NCI-H2196 (cell line): ENCODE measurements at regions not wholly inside any gene's neighbourhood (a gene's known extent, or its start where the extent isn't known, plus 50 kb on each side); places are given as distances from the start of the nearest gene placed in this dataset.
"Not testable (repeated sequence)": the region's sequence is repeated elsewhere in the genome, so short reads cannot be mapped to it uniquely, and the experiment has no call there.

Source experiments
- DNase-seq: peaks from one replicate; lab custom pipeline; 2025; ENCODE audit not compliant: unreplicated experiment; lab: John Stamatoyannopoulos, UW

DNA sequence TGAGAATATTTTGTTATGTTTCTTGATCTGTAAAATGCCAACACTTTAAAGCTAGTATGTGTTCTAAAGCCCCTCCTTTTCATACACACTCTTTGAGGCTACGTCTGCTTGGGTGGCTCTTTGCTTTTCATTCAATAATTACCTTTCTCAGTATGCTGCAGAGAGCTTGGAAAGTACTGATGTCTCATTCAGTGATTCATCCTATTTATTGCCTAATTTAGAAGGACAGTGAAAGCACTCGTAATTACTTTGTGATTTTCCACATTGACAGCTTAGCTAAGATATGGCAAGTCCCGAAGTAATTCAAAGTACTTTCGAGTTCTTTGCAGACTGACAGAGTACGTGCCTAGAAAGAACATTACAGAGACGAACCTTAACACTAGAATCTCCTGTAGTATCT lies 57.2 kb downstream of the BMP15 start:
- DNase-seq, result no peak

DNA sequence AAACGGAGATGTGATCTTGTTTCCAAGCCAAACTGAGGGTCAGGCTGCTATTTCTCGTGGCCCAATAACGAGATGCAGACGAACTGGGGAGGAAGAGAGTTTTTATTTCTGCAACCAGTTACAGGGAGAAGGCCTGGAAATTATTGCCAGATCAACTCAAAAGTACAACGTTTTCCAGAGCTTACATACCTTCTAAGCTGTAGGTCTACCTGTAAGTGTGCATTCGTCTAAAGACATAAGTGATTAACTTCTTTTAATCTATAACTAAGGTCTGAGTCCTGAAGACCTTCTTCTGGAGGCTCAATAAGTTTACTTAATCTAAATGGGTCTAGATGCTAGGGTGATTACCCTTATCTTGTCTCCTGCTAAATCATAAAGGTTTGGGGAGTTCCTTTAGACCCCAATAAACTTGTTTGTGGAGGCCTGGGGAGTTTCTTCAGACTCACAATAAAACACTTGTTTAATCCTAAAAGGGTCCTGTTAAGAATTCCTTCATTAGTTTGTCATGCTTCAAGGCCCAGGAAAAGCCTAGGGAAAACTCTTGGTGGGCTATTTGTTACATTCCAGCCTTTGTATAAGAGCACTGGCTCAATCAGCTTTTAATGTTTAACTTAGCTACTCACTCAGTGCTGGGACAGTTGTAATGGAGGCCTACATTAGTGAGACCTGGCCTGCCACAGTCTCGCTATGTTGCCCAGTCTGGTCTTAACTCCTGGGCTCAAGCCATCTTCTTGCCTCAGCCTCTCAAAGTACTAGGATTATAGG lies 58.5 kb downstream of the BMP15 start:
- not testable (repeated sequence) for DNase-seq

DNA sequence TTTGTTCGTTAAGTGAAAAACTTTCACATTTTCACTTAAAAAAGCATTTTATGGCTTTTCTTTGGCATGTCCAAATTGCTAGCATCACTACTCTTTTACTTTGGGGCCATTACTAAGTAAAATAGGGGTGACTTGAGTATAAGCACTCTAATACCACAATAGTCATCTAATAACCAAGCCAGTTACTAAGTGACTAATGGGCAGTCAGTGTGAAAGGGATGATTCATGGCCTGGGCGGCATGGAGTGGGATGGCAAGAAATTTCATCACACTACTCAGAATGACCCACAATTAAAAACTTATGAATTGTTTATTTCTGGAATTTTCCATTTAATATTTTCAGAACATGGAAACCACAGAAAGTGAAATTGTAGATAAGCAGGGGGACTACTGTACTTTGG lies 60.9 kb downstream of the BMP15 start:
- no peak for DNase-seq

DNA sequence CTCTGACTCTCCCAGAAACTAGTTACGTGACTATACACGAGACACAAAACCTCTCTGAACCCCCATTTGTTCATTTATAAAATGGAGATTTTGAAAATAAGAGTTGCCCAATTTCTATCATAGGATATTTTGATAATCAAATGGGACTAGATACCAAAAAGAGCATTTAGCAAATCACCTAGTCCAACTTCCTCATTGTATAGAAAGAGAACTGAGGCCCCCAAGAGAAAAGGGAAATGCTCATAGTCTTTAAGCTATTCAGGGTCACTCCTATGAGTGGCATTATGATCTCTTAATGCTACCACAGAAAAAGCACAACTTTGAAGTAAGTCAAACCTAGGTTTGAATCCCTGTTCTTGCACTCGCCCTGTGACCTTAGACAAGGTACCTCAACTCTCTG lies 62.7 kb downstream of the BMP15 start:
- no peak for DNase-seq

DNA sequence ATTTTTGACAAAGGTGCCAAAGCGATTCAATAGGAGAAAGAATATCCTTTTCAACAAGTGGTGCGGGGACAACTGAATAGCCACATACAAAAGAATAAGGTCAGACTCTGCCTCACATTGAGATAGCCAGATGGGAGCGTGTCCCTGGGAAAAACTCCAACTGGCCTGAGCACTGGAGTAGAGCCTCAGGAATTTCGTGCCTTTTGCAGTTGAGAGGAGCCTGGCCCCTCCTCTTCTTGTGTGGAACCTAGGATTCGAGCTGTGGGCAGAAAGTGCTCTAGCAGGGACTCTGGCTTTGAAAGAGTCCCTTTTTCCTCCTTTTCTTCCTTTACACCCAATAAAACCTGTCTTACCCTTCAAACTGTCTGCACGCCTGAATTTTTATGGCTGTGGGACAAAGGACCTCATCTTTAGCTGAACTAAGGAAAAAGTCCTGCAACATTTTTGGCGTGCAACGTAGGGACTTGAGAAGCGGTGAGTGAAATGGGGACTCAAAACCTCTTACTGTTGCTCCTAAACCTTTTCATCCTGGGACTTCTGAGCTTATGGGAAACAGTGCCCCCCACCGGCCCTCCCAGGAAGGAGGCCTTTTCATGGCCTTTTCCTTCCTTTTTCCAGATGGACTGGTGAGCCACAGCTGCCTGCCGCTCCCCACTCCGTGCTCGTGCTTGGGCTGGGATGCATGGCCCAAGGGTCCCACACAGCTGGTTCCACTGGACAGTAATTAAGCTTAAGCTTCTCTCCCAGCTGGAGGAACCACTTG lies 68.6 kb downstream of the BMP15 start:
- DNase-seq, result no peak

DNA sequence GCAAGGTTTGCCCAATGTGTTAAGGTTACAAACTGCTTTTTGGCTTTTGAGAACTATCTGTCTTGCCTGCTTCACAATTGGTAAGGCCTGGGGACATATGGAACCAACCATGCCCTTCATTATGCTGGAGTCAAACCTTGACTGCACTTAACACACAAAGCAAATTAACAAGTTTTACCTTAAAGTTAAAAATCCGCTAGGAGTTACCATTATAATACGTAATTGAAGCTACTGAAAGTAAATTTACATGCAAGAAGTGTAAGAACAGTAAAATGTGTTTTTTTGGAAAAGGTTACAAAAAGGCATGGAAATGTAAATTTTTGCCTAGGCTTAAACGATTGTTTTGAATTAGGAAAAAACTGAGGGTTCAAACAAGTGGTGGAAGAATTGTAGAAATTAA lies 69.7 kb downstream of the BMP15 start:
- DNase-seq, result no peak

DNA sequence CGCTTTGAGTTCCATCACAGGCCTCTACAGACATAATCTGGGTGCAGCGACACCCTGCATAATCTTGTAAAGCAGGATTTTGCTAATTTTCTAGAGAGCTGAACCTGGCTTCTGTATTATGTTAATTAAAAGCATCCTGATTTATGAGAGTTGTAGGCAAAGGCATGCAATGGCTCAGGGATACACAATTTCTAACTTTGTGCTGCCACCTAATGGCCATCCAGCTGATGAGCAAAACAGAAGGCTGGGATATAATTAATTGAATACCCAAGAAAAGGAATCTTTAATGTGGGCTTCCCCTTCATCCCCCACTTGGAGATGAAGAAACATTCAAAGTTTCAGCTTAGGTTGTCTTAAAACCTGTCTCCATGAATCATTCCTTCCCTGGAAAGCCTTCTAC lies 78.1 kb downstream of the BMP15 start:
- no peak for DNase-seq

DNA sequence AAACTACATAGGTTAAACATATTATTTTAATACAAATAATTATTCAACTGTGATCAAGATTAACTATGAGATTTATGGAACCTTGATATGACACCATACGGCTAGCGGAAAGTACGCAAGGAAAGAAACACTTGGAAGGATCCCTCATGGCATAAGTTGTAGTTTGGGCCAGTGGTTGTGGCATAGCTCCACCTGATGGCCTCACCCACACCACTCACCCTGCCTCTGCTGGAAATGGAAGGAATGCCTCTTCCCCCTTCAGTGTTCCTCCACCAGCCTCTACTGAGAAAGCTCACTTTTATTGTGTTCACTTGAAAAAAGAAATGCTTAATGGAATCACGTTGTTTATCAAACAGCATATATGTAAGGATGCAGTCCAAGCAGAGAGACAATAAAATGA lies 86.4 kb downstream of the BMP15 start:
- DNase-seq, result no peak

DNA sequence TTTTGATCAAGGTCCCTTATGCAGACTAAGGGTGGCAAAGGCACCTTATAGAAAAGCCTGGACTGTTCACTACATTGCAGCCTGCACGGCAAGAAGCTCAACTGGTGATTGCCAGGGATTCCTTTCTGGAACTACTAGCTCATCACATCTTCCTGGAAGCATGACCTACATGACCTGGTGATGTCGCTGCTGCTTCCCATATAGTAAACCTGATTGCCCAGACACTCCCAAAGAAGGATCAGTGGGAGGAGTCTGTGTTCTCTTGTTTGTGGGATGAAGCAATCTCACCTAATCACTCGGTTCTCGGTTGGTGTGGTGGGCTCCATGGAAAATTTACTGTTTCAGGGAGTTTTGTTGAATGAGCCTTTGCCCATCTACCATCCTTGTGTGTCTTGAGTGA lies 89.8 kb downstream of the BMP15 start:
- DNase-seq, result not testable (repeated sequence)

DNA sequence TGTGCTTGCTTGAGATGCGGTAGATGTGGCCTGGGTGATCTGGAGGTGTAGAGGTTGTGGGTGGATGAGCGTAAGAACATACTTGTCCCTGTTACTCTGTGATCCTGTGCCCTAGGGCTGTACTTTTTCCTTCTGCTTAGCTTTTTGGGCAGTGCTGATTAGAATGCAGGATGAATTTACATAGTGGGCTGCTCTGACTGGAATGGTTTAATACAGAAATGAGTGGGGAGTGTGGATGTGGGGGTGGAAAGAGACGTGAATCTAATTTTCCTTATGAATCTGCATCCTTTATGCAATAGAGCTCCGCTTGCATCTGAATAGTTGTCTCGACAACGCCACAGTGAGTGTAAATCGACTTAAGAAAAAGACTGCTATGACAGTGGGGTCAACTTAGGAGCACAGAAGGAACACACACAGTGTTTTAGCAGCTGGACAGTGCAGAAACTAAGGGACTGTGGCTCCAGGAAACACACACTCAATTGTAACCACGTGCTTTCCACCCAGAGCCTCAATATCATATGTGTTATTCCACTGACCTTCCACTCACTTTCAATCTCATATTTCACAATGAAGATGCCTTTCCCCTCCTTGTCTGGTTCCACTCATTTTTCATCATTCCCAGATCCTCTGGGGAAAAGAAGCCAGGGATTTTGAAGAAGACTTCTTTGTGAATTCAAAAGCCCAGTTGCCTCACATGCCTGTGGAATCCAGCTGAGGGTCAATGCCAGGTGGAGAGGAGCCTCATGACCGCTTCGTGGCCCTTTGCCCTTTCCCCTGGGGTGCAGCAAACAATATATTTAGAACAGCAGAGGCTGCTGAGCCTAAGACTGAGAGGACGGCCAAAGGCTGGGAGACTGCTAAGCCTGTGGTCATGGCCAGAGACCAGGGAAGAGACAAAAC lies 91.4 kb downstream of the BMP15 start:
- not testable (repeated sequence) for DNase-seq

DNA sequence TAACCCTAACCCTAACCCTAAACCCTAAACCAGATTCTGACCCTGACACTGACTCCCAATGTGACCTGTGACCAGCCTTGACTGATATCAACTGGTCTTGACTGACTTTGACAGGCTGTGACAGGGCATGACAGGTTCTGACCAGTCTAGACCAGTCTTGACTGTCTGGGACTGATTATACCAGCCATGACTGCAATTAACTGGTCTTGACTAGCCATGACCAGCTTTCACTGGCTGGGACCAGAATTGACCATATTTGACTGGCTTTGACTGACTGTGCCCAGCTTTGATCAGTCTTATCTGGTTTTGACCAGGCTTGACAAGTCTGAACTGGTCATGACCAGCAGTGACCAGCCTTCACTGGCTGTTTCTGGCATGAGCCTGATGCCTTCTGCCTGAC lies 95.5 kb downstream of the BMP15 start:
- DNase-seq, result no peak

DNA sequence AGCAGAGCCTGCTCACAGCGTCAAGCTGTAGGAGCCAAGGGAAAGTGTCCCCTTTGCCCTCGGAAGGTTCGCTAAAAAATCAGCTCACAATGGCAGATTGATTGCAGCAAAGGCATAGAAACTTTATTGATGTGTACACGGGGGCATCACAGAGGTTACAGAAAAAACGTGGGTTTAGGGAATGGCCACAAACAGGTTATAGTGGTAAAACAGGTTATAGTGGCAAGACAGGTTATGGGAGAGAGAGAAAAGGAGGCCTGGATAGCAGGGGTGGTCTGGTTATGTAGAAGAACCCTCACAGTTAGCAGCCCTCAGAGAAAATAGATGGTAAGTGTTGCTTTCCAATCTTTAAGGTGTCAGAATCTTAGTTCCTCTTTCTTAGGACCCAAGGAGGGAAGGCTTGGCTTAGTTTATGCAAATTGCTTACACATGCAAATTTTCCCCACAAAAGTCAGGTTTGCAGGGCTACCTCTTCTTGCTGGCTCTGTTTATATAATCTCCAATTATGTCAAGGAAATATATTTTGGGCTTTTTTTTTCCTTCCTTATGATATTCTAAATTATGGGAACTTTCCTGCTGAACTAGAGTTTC lies 113.7 kb downstream of the BMP15 start:
- DNase-seq, result no peak

DNA sequence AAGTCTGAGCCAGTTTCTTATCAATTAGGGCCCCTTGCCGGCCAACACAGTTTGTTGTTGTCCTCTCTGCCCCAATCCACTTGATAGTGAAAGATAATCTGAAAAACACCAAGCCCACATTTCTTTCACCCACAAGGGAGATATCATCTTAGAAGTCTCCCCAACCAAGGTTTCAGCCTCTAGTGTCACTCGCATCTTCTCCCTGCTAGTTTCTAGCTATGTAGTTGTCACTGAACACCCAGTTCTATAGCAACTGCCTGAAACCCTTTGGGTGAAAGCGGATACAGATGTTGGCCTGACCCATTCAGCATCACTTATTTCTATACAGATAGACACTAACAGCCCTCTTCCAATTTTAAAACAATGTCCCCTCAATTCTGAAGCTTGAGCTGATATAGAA lies 116.3 kb downstream of the BMP15 start:
- no peak for DNase-seq

DNA sequence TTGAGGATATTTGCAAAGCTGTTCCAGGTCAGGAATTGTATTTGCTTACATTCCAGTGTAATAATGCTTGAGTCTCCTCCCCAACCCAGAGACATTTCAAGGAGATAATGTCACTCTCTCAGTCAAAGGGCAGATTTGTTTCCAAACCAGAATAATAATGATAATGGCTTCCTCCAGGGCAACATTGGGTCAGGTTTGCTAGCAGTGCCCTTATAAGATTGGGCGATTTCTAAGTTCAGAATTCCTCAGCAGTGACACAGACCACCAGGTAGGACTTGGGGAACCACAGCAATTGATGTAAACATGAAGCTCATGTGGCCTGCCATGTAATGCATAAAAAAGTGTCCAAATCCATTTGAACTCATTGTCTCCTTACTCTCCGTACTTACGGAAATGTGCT lies 125.2 kb downstream of the BMP15 start:
- DNase-seq, result no peak

DNA sequence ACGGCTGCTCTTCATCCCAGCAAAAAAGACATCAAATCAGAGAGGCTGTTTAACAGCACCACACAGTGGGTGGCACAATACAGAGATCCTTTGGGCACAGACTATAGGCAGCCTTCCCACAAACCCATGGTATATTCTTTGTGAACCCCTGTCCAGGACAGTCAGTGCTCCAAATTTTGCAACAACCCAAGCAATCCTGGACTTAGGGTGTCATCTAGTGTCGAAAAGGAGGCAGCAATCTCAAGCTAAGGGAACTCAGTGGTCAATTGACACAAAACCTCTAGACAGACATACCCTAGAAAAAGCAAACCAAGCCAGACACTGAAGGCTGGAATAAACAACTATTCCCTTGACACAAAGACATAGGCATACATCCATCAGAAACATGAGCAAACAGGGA lies 137.4 kb downstream of the BMP15 start:
- no peak for DNase-seq

DNA sequence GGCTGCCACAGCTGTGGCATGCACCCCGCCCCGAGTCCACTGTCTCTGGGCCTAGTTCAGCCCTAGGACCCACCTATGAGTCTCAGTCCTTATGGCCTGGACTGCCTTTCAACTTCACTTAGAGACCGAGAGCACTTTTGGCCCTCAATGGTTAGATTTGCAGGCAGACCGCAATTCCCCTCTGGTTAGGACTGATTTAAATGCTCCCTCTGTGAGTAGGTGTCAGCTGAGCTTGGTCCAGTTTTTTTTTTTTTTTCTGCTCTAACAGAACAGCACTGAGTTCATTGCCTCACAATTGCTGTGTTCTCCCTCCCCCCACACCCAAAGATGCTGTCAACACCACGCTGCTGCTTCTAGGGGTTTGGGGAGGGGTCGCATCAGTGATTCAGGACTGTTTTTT lies 143.2 kb downstream of the BMP15 start:
- DNase-seq, result no peak

DNA sequence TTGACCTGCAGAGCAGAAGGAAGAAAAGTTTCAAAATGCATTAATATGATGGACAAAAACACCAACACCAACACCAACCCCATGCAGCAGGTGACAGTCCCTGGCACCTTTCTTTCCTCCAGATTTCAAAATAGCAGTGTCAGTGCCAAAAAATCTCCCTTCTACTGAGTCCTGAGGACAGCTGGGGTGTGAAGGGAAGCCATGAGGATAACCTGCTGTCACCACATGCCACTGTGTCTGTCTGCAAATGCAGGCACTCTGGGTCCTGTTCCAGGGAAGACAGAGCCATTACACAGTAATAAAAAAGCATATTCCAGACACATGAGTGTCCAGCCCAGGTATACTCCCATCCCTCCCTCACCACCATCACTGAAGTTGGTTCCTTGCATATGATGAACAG lies 187.5 kb downstream of the BMP15 start:
- no peak for DNase-seq

DNA sequence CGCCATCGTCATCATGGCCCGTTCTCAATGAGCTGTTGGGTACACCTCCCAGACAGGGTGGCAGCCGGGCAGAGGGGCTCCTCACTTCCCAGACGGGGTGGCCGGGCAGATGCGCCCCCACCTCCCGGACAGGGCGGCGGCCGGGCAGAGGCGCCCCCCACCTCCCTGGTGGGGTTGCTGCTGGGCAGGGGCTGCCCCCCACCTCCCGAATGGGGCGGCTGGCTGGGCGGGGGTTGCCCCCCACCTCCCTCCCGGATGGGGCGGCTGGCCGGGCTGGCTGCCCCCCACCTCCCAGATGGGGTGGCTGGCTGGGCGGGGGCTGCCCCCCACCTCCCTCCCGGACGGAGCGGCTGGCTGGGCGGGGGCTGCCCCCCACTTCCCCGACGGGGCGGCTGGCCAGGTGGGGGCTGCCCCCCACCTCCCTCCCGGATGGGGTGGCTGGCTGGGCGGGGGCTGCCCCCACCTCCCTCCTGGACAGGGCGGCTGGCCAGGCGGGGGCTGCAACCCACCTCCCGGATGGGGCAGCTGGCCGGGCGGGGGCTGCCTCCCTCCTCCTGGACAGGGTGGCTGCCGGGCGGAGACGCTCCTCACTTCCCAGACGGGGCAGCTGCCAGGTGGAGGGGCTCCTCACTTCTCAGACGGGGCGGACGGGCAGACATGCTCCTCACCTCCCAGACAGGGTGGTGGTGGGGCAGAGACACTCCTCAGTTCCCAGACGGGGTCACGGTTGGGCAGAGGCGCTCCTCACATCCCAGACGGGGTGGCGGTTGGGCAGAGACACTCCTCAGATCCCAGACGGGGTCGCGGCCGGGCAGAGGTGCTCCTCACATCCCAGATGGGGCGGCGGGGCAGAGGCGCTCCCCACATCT lies 208.8 kb downstream of the BMP15 start:
- not testable (repeated sequence) for DNase-seq

DNA sequence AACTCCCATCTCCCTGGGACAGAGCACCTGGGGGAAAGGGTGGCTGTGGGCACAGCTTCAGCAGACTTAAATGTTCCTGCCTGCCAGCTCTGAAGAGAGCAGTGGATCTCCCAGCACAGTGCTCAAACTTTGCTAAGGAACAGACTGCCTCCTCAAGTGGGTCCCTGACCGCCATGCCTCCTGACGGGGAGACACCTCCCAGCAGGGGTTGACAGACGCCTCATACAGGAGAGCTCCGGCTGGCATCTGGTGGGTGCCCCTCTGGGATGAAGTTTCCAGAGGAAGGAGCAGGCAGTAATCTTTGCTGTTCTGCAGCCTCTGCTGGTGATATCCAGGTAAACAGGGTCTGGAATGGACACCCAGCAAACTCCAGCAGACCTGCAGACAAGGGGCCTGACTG lies 206.9 kb upstream of the NUDT10 start:
- not testable (repeated sequence) for DNase-seq

DNA sequence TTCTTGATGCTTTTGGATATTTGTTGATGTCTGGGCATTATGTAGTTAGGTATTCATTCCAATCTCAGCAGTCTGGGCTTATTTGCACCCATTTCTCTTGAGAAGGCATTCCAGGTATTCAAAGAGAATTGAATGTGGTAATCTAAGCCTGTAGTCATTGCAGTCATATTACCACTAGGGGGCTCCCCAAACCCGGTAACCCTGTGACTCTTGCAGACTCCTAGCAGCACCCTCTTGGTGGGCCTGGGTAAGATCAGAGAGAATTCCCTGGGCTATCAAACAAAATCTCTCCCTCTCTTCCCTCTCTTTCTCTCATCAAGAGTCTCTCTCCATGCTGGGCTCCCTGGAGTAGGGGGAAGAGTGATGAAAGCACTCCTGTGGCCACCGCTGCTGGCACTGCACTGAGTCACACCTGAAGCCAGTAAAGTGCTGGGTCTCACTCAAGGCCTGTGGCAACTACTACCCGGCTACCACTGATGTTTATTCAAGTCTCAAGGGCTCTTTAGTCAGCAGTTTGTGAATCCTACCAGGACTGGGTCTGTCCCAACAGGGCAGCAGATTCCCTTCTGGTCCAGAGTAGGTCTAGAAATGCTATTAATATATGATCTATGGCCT lies 187.7 kb upstream of the NUDT10 start:
- peak; percentile 8 for DNase-seq
